ENCODE measurements at regions not wholly inside any gene's neighbourhood (a gene's known extent, or its start where the extent isn't known, plus 50 kb on each side); places are given as distances from the start of the nearest gene placed in this dataset.

DNA sequence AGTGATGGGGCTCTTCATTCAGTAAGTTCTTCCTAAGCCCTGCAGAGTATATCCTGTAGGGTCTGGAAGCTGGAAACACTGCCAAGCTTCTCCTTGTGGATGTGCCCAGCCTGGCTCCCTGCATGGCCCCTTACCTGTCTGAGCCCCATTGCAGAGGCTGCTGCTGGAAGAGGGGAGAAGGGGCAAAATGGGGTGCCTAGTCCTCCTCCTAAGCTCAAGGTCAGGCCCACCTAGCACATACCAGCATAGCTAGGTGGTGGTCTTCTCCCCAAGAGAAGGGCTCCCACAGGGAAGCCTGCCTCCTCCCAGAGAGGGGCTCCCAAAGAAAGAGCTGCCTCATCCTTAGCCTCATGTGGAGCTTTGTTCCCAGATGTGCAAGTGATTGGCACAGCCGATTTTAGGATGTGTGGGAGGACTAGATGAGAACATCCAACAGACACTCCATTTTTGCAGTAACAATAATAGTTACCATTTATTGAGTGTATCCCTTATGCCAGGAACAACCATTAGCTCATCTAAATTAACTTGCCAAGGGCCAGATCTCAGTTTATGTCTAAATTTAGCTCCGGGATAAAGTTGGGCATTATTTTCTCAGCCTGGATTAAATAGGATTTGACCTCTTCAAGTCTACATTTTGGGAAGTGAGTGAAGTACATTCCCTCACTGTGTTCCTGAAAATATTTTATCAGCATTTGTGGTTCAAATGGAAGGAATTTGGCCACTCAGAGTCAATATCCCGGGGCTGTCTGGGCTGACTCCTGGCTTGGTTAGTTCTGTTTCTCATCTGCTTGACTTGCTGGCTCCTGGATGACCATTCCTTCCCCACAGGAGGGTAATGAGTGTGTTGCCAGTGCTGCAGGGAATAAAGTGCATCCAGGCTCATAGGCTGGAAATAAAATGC is 291.1 kb upstream of the ROPN1 start:
- no peak for DNase-seq

DNA sequence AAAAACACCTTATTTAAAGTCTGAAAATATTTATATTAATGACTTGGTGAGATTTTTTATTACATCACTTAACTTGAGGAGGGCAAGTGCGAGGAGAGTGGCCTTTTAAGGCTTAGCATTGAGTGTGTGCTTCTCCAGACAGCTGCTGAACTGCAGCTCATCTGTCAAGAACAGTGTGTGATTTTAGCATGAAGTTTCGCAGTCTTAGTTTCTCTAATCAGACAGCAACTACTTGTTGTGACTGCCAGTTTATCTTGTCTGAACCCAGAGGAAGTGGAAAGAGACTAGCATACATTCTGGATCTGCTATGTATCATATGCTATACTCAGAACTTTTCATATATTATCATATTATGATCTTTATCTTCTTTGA is 291.7 kb upstream of the ROPN1 start:
- no peak for DNase-seq

DNA sequence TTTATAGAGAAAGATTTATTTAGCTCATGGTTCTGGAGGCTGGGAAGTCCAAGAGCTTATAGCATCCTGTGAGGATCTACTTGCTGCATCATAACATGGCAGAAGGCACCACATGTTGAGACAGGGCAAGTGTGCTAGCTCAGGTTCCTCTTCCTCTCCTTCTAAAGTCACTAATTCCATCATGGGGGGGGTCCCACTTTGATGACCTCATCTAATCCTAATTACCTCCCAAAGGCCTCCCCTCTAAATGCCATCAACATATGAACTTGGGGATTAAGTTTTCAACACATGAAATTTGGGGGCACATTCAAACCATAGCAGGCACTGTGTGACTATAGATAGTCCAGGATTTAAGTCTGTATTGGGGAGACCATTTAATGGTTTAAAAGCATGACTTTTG is 297.1 kb upstream of the ROPN1 start:
- no peak for DNase-seq

DNA sequence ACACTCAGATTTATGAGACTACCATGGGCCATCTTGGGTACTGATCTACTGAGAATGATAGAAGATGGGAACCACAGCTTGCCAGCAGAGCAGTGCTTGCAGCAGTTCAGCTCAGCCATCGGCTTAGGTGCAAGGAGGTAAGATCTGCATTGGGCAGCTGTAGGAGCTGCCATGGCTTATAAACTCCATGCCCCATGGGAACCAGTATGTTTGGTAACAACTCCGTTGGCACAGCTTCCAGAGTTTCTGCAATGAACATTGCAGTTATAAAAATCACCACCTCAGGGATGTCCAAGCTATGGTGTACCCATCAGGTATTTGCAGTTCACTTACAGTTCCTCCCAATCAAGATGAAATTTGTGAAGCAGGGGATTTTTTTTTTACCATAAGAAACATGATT is 299.1 kb upstream of the ROPN1 start:
- no peak for DNase-seq

DNA sequence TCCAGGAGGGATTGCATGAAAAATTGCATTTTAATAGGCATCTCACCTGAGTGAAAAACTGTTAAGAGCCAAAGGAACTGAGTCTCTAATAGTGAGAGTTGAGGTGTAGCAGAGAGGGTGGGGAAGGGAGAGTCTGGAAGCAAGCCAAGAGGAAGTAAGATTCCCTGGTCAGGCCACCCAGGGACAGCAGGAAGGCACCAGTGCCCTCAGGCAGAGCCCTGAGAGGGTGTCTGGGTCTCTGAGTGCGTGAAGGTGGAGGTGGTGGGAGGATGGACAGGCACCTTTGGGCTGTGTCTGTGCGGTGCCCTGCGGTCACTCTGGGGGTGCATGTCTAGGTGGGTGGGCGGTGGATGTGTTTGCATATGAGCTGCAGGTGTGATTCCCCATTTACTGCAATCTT is 300.4 kb upstream of the ROPN1 start:
- no peak for DNase-seq

DNA sequence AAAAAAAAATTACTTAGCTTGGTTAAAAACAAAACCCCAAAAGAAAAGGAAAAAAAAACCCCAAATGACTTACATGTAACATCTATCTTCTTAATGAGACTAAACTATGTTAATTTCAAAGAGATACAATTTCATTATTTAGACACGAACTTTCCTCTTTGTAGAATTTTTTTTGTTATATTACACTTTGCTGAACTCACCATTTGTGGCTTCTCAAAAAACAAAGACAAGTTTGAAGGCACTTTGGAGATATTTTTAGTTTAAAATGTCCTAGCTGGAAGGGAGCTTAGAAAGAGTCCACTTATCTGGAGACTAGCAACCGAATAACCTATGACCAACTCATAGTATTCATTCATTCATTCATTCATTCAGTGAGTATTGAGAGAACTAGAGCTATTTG is 301.7 kb upstream of the ROPN1 start:
- no peak for DNase-seq

DNA sequence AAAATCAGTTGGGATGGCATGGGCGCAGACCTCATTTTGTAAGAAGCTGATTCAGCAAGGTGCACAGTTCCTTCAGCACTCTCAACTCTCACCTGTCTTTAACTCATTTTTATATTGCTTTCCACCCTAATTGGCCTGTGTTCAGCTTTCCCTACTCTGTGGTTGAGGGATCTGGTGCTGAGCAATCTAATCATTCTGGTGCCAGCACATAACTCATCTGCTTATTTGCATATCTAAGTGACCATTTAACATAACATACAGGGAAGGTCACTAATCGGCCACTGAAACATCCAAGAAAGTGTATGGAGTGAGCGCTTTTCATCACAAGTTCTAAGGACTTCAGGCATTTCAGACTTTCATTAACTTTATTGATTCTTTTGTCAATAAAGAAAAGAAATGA is 303.4 kb upstream of the ROPN1 start:
- DNase-seq: no peak

DNA sequence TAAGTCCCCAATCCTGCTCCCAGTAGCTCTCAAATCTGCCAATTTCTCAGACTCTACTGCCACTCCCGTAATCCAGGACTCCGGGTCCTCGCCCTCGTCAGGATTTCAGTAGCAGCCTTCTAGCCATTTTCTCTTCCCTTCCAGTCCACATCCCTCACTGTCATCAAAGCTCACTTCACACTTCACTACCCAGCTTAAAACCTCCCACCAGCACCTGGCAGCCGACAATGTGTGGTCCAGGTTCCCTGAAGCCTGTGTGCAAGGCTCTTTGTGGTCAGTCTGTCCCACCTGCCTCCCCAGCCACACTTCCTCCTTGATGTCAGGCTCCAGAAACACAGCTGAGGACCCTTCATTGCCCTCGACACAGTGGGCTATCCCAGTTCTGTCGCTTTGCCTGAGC is 304.5 kb upstream of the ROPN1 start:
- DNase-seq: no peak

DNA sequence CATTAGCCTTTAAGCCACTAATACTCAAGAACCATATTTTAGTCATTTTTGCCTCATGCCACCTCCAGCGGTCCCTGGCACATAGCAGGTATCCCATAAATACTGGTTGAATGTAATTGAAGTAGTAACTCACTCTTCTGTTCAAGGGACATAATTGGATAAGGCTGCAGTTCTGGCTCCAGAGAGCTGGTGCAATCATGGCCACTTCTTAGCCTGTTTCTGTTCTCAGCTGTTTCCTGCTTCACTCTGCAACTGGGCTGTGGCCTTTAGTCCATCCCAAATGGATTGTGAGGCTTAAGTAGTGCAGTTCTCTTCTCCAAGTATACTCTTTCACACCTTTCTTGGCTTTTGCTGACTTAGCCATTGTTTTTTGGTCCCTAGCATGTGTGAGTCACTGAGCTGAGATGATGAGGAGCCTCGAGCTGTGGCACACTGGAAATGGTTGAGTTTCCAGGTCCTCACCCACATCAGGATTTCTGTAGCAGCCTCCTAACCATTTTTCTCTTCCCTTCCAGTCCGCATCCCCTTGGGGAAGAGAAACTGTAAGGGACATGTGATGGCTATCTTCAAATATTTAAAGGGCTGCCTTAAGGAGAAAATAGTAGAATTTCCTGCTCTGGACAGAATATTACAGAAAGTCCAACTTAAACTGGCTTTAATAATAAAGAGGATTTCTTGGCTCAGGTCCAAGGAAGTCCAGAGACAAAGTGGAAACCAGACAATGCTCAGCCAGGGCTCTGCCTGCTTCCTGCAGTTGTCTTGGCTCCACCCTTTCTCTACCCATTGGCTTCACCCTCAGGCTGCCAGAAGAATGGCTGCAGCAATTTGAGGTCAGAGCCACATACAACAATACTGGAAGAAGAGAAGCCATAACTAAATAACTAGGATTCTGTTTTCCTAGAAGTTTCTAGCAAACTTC is 305.4 kb upstream of the ROPN1 start:
- no peak for DNase-seq

DNA sequence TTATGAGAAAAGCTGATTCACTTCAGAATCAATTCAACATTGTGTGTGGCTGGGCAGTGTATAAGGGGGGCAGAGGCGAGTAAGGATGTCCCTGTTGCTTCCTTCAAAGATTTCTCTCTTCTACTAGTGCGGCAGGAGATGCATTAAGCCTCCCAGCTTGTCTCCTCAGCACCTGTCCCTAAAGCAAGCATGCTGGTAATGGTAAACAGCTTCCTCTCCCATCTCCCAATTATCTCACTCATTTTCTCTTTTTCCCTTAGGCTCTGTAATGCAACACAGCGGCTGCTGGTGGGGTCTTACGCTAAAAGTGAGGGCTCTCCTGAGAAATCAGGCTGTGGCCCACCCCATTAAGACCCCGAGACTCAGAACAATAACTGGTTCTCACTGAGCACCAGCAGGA is 306.4 kb upstream of the ROPN1 start:
- DNase-seq: no peak

DNA sequence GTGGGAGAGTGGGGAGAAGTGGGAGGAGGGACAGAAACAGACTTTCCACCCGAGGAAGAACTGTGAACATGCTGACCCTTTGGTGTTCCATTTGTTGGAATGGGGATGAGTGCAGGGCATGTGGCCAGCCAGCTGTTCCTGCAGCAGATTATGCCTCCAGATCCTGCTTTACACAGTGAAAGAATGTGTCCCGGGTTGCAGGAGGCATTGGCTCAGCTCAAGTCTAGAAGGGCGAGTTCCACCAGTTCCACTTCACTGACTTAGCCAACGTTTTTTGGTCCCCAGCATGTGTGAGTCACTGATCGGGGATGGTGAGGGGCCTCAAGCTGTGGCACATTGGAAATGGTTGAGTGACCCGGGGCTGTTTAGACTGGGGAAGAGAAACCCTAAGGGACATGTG is 307.0 kb upstream of the ROPN1 start:
- DNase-seq: no peak

DNA sequence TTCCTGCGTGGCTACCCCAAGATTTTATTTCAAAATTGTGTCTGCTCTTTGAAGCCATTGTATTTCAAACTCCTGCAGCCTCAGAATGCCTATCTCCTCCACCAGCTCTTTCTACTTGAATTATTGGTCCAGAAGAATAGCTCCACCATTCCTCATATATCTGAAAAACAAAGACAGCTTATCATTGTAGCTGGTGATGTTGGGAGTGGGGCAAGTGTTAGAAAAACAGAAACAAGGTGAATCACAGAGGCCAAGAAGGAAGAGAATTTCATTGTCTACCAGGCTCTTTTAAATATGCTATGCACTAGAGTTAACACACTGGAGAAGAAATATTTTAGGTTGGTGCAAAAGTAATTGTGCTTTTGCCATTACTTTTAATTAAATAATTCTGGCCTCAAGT is 307.9 kb upstream of the ROPN1 start:
- no peak for DNase-seq

DNA sequence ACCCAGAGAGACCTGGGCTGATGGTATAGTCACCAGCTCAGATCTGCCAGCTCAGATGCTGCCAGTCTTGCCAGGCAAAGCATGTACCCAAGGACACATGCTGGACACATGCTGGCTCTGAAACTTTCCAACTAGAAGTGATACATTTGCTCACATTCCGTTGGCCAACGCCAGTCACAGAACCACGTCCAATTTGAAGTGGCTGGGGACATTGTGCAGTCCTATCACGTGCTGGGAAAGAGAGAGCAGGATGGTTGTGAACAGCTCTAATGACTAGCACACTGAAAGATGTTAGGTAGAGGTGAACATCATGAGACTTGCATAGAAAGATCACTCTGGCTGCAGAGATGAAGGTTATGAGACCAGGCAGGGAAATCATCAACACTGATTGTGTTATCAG is 308.5 kb upstream of the ROPN1 start:
- DNase-seq: no peak

DNA sequence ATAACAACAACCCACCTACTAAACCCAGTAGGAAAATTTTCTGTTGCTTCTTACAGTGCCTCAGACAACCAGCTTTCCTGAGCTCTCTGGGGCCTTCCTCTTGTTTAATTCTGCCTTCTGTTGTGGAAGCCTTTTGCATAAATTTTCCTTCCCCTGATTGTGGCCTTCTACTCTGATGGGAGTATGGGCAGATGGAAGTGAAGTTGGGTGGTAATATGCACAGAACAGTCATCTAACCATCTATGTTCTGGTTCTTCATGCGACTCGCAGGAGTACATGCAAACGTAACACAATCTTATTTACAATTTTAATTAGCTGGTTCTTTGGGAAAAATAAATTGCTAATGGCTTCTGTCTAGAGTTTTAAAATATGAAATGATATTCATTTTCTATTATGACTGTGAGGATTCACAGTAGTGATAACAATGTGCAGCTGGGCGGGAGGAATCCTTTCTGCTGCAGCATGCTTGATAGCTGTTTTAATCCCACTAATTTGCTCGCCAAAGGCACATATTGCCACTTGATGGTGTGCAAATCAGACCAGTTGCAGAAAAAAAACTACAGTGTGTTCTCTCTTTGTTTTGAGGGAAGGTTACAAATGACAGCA is 311.5 kb upstream of the ROPN1 start:
- DNase-seq: no peak

DNA sequence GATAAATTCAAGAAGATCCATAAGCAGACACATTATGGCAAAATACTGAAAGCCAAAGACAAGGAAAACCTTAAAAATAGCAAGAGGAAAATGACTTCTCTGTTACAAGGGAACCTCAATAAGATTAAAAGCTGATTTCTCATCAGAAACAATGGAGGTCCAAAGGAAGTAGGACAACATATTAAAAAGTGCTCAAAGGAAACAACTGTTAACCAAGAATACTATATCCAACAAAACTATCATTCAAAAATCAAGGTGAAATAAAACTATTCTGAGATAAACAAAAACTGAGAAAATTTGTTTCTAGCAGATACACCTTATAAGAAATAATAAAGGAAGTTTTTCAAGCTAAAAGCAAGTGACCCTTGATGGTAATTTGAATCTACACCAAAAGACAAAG is 314.7 kb upstream of the ROPN1 start:
- DNase-seq: no peak

DNA sequence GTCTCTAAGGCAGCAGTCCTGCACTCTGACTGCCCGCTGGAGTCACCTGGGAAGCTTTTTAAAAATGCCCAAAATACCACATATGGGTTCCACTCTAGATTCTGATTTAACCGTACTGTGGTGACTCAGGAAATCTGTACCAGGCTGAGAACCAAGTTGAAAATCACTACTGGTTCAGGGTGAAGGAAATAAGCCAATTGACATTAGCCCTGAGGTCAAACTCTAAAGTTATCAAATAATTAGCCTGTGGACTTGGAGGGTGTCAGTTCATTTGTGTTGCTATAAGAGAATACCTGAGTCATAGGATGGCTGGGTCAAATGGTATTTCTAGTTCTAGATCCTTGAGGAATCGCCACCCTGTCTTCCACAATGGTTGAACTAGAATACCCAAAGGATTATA is 321.7 kb upstream of the ROPN1 start:
- no peak for DNase-seq

DNA sequence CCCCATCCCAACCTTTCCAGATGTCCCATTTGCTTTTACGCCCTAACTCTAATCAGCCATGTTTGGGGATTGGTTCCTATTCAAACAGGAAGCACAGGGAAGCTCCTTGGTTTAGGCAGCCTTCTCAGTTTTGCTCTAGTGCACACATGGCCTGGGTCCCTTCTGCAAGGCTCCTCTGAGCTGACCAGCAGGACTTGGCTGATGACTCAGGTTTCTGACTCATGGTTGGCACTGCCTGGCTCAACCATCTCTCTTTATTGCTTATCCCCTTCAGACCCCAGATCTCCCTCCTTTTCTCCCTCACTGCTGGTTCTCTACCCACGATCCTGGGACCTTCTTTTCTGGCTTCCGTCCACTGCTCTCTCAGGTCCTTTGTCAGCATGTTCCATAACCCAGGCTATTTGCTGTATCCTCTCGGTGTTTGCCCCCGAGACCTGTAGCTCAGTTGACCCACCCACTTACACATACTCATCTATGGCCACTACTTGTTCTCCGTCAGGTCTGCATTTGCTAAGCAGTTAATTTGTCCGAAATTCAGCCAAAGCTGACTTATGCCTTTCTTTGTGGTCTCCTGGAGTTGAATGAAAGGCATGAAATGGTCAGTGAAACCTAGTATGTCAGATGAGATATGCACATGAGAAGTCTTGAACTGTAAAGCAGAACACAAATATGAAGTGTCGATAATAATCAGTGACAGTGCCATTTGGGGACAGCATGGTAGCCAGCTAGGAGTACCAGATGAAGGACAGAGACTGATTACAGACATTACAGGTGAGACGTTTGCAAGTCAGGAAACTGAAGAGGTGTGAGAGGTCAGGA is 323.5 kb upstream of the ROPN1 start:
- DNase-seq: peak; percentile 16 to 62 (median 34)

DNA sequence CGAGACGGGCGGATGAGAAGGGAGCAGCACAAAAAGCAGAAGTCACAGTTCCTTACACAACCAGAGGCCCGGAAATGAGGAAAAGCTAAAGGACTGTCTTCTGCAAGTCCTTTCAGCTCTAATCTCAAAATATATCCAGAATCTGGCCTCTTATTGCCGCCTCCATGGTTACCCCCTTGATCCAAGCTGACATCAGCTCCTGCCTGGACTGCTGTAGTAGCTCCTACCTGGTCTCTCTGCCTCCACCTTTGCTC is 324.0 kb upstream of the ROPN1 start:
- peak; percentile 54 to 59 (median 54) for DNase-seq

DNA sequence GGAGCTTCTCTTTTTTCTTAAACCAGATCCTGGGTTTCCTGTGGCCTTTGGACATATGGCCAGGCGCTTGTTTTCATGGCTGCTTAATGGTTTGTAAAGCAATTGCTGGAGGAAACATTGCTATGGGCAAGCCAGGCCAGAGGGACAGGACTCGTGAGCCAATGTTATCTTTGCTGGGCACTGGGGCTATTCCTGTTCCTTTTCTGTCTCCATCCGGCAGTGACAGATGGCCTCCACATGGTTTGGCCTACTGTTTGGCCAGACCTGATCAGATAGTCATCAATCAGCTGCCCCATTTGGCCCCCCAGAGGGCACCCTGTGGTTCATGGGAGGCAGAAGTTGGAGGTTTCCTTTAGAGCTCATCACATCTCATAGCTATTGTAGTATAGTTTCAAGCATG is 326.1 kb upstream of the ROPN1 start:
- DNase-seq: no peak

DNA sequence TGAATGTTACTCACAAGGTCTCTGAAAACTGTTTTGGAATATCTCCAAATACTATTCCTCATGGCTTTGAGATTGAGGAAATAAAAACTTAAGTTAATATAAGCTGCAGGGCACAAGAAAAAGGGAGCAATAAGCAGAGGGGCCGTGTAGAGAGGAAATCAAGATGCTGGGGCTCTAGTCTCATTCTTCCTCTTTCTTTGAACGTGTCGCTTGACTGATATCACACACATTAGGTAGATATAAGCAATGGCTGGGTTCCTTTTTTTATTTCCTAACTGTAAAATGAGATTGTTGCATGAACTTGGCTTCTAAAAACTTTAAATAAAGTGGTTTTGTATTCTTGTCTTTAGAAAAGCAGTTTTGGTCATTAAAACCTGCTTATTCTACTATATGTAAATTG is 326.7 kb upstream of the ROPN1 start:
- DNase-seq: peak in 1 of 3 donors; percentile 3

DNA sequence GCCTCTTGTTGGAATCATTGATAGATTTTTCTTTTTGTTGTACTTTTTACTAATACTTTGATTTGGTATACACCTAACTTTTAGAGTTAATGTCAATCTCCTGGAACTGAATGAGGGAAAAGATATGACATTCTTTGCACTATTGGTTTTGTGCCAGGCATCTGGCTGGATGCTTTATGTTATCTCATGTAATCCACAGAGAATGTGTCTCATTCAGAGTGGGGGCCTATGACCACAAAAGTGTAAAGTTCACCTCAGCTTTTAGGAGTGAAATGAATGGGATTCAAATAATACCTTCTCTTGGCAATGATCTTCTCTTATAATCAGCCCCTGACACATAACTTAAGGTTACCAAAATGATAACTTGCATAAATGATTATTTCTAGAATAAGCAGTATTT is 329.1 kb upstream of the ROPN1 start:
- no peak for DNase-seq

DNA sequence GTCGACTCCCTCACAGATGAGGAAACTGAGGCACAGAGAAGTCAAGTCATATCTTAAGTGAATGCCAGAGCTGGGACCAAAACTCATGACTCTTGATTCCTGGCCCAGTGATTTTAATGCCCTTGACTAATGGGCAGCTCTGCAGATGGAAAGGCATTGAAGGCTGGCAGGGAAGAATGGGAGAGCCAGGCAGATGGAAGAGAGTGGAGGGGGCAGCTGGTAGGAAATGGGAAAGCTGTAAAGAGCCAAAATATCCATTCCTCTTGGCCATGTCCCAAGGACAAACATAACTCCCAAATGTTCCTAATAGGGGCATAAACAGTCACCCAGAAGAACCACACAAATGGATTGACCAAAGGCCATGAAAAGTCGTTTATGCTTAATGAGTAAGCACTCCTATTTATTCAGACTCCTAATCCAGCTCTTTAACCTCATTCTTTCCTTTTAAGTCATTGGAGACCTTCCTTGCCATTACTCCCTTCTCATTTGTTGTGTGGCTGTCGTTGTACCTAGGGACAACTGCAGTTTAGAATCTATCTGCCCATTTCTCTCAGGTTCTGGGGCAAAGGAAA is 330.5 kb upstream of the ROPN1 start:
- DNase-seq: no peak

DNA sequence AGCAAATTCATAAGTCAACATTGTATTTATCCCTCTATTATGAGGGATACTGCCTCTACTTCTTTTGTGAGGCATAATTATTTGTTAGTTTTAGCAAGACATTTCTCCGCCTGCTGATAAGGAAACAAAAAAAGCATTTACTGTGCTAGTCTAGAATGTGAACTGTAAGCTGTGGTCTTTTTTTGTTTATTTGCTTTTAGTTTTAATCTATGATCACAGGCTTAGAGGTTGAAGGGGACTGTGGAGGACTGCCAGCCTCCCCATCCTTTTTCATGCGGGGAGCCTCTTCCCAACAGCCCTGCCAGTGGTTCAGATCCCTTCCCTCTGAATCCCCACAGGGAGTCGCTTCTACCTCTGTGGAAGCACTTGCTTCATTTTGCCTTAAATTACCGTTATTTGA is 331.0 kb upstream of the ROPN1 start:
- no peak for DNase-seq

All from suppressor macrophage treated with lipopolysaccharide for 1 hour (primary cell).